GM12878 (cell line): ENCODE measurements at regions not wholly inside any gene's neighbourhood (a gene's known extent, or its start where the extent isn't known, plus 50 kb on each side); places are given as distances from the start of the nearest gene placed in this dataset.

Experiments used
- ATAC-seq: fragments of 200-7000 bp; cut with Tn5 transposase; 3 replicates; pipeline ENCODE4 v1.9.1; 2020; ENCODE audit warnings: mild to moderate bottlenecking, moderate library complexity
- BruUV-seq: library from RNA; stranded (reverse); fragments of 400-500 nt; replicated peaks from 2 replicates; lab custom pipeline; 2021; lab: Mats Ljungman, UMichigan
- CTCF ChIA-PET: fragments of 300-600 bp; sonication (Branson Sonifier 250); formaldehyde crosslinking; extraction: SDS; loops from one replicate; lab custom pipeline; 2021; ENCODE audit warnings: inconsistent platforms; lab: Yijun Ruan, JAX
- POLR2A ChIA-PET: fragments of 350-600 bp; formaldehyde crosslinking; extraction: SDS; loops from one replicate; lab custom pipeline; 2021; ENCODE audit warnings: inconsistent platforms; lab: Charles Lee
- RAD21 ChIA-PET: fragments of 300-600 bp; sonication (Branson Sonifier 250); formaldehyde crosslinking; loops from one replicate; lab custom pipeline; 2023; ENCODE audit warnings: antibody characterized with exemption; ENCODE audit not compliant: unreplicated experiment; lab: Charles Lee
- SMC1A ChIA-PET: fragments of 300-600 bp; sonication (Branson Sonifier 250); formaldehyde crosslinking; loops from one replicate; lab custom pipeline; 2023; ENCODE audit not compliant: unreplicated experiment, uncharacterized antibody; lab: Charles Lee
- DNase-seq: peaks from one replicate; pipeline ENCODE4 v3.0.0-alpha.2; 2011; ENCODE audit warnings: low read depth, low spot score
- FAIRE-seq: peaks from 3 replicates; lab custom pipeline; 2011; peaks lifted over from hg19 to GRCh38; lab: Jason Lieb, UNC
- H2AFZ ChIP-seq: 2 replicates; pipeline ENCODE4 v1.6.0; 2011; ENCODE audit warnings: low read depth, low read length, control low read depth; ENCODE audit not compliant: control insufficient read depth
- H3K27ac ChIP-seq: 2 replicates; pipeline ENCODE4 v1.5.1; 2011; ENCODE audit warnings: control low read depth; ENCODE audit not compliant: control insufficient read depth, insufficient read depth
- H3K27me3 ChIP-seq, 2 experiments: replicated peaks in 1 of 2; 2 replicates each; pipeline versions ENCODE4 v1.6.0 to v1.6.1; 2011; ENCODE audit warnings: low read length in 1 of 2; ENCODE audit not compliant: control insufficient read depth in 2 of 2, insufficient read depth in 2 of 2
- H3K36me3 ChIP-seq, 2 experiments: 2 replicates each; pipeline ENCODE4 v1.5.1; 2011; ENCODE audit warnings: low read length in 1 of 2; ENCODE audit not compliant: control insufficient read depth in 2 of 2, insufficient read depth in 2 of 2
- H3K4me1 ChIP-seq: 2 replicates; pipeline ENCODE4 v1.6.1; 2011; ENCODE audit warnings: mild to moderate bottlenecking, low read length, moderate library complexity, mixed read lengths; ENCODE audit not compliant: control insufficient read depth, insufficient read depth
- H3K4me2 ChIP-seq: 2 replicates; pipeline ENCODE4 v1.6.0; 2011; ENCODE audit warnings: control low read depth; ENCODE audit not compliant: control insufficient read depth, insufficient read depth
- H3K4me3 ChIP-seq: fragments of 200-600 bp; sonication (generic); 2 replicates; pipeline ENCODE4 v1.5.1; 2016
- H3K79me2 ChIP-seq: 2 replicates; pipeline ENCODE4 v1.6.0; 2011; ENCODE audit warnings: low read length; ENCODE audit not compliant: control insufficient read depth, insufficient read depth
- H3K9ac ChIP-seq: 2 replicates; pipeline ENCODE4 v1.8.0; 2011; ENCODE audit warnings: low read length, control low read depth, mixed read lengths; ENCODE audit not compliant: control insufficient read depth, insufficient read depth
- H3K9me3 ChIP-seq: replicated peaks from 3 replicates; pipeline ENCODE4 v1.5.1; 2011; ENCODE audit warnings: mild to moderate bottlenecking, low read length; ENCODE audit not compliant: control insufficient read depth, insufficient read depth
- H4K20me1 ChIP-seq: 2 replicates; pipeline ENCODE4 v1.6.0; 2011; ENCODE audit not compliant: control insufficient read depth, insufficient read depth
- FOXM1 ChIP-seq: IDR thresholded peaks from 2 replicates; pipeline ENCODE4 v1.6.1; 2012; ENCODE audit warnings: low read depth, mild to moderate bottlenecking, inconsistent platforms, low read length, moderate library complexity
- SRF ChIP-seq, 2 experiments: IDR thresholded peaks; 2 replicates each; pipeline ENCODE4 v1.6.1; 2011; ENCODE audit warnings: low read depth in 2 of 2, low read length in 2 of 2, mild to moderate bottlenecking in 1 of 2, moderate library complexity in 1 of 2
- TCF12 ChIP-seq: IDR thresholded peaks from 2 replicates; pipeline ENCODE4 v1.6.1; 2011; ENCODE audit warnings: low read depth, mild to moderate bottlenecking, low read length
- WRNIP1 ChIP-seq: IDR thresholded peaks from 2 replicates; pipeline ENCODE4 v1.6.1; 2011; ENCODE audit warnings: low read depth, low read length, improper control_type of control experiment, borderline replicate concordance
- ZBED1 ChIP-seq: IDR thresholded peaks from 2 replicates; pipeline ENCODE4 v1.6.1; 2016; ENCODE audit warnings: borderline replicate concordance
- ZNF24 ChIP-seq: fragments of 450-650 bp; IDR thresholded peaks from 2 replicates; pipeline ENCODE4 v1.6.1; 2017; ENCODE audit warnings: antibody characterized with exemption, mild to moderate bottlenecking
- WGBS: methylation state at CpG from one replicate; pipeline ENCODE4 v1.1.6; 2016; ENCODE audit warnings: low lambda C conversion rate; ENCODE audit not compliant: insufficient replicate concordance, insufficient coverage; ENCODE audit errors: missing lambda C conversion rate; 5-methylcytosine and 5-hydroxymethylcytosine counted together
- in situ Hi-C: fragments of 300-500 bp; cut with MboI; formaldehyde crosslinking; loops from 9 replicates; pipeline ENCODE4 v1.14.3; 2018; ENCODE audit warnings: mixed read lengths
- intact Hi-C: fragments of 100-400 bp; cut with micrococcal nuclease; formaldehyde crosslinking; loops from one replicate; pipeline ENCODE4 v1.14.2; 2022; ENCODE audit not compliant: unreplicated experiment
- TF ChIP-seq, protein P1 (sequence below): fragments of 450-650 bp; IDR thresholded peaks from 2 replicates; pipeline ENCODE4 v1.6.1; 2017; ENCODE audit warnings: mild to moderate bottlenecking, moderate library complexity
- TF ChIP-seq, protein P2 (sequence below): IDR thresholded peaks from 2 replicates; pipeline ENCODE4 v1.6.1; 2011; ENCODE audit warnings: mild to moderate bottlenecking, low read depth, low read length, moderate library complexity; ENCODE audit not compliant: insufficient replicate concordance
- TF ChIP-seq, protein P3 (sequence below): IDR thresholded peaks from 2 replicates; pipeline ENCODE4 v1.6.1; 2012; ENCODE audit warnings: mild to moderate bottlenecking, low read depth, low read length
- TF ChIP-seq, protein P4 (sequence below): IDR thresholded peaks from 2 replicates; pipeline ENCODE4 v1.6.1; 2011; ENCODE audit warnings: borderline replicate concordance, low read depth, mild to moderate bottlenecking, moderate library complexity, low read length; ENCODE audit not compliant: insufficient read depth, poor library complexity, severe bottlenecking

DNA sequence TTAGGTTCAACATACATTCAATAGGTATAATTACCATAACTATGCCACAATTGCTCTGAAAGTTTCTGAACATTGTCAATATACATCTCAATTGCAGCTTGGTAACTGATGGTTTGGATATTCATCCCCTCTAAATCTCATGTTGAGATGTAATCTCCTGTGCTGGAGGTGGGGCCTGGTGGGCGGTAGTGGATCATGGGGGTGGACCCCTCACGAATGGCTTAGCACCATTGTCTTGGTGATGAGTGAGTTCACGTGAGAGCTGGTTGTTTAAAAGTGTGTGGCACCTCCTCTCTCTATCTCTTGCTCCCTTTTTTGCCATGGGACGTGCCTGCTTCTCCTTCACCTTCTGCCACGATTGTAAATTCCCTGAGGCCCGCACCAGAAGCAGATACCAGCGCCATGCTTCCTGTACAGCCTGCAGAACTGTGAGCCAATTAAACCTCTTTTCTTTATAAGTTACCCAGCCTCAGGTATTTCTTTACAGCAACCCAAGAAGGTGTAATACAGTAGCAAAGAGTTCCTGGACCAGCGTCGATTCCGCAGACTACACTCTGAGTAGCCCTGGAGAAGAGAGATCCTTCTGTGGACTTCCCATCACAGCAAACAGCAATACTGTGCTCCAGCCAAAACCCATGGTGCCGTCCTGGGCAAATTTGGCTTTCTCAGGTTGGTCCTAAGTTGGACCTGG, 83.8 kb upstream of the GRB10 start:
- H3K4me3 ChIP-seq = no peak overlapping the region
- no peak overlapping the region for H3K4me2 ChIP-seq
- H3K4me1 ChIP-seq = no peaks in the 10 kb centered on the region
- no peaks in the 10 kb centered on the region for H3K27me3 ChIP-seq
- H3K9me3 ChIP-seq = no peaks in the 10 kb centered on the region
- H4K20me1 ChIP-seq = no peaks in the 10 kb centered on the region
- H3K9ac ChIP-seq = no peak overlapping the region
- WGBS = 22% methylated on average over 11 of the region's 11 CpGs
- POLR2A ChIA-PET = no interaction called here
- CTCF ChIA-PET = interaction anchor here (1.1 kb wide), 1 partner anchor 19 kb away, joined by 3 read pairs; no protein-coding TSS in a partner anchor
- H3K36me3 ChIP-seq = no peaks in the 10 kb centered on the region
- no TSS peak for BruUV-seq
- RAD21 ChIA-PET = no interaction called here
- no peak for ATAC-seq
- H2AFZ ChIP-seq = no peak overlapping the region
- no peak for DNase-seq
- H3K27ac ChIP-seq = no peak overlapping the region
- FAIRE-seq = no peak
- intact Hi-C loops = no loop called here
- TF ChIP-seq, protein P1, sequence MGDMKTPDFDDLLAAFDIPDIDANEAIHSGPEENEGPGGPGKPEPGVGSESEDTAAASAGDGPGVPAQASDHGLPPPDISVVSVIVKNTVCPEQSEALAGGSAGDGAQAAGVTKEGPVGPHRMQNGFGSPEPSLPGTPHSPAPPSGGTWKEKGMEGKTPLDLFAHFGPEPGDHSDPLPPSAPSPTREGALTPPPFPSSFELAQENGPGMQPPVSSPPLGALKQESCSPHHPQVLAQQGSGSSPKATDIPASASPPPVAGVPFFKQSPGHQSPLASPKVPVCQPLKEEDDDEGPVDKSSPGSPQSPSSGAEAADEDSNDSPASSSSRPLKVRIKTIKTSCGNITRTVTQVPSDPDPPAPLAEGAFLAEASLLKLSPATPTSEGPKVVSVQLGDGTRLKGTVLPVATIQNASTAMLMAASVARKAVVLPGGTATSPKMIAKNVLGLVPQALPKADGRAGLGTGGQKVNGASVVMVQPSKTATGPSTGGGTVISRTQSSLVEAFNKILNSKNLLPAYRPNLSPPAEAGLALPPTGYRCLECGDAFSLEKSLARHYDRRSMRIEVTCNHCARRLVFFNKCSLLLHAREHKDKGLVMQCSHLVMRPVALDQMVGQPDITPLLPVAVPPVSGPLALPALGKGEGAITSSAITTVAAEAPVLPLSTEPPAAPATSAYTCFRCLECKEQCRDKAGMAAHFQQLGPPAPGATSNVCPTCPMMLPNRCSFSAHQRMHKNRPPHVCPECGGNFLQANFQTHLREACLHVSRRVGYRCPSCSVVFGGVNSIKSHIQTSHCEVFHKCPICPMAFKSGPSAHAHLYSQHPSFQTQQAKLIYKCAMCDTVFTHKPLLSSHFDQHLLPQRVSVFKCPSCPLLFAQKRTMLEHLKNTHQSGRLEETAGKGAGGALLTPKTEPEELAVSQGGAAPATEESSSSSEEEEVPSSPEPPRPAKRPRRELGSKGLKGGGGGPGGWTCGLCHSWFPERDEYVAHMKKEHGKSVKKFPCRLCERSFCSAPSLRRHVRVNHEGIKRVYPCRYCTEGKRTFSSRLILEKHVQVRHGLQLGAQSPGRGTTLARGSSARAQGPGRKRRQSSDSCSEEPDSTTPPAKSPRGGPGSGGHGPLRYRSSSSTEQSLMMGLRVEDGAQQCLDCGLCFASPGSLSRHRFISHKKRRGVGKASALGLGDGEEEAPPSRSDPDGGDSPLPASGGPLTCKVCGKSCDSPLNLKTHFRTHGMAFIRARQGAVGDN = no peak
- TF ChIP-seq SRF (IDR thresholded peaks at IDR 0.05; ENCODE audit: low read depth in 2 of 2, low read length in 2 of 2) = no peak
- no peak for TF ChIP-seq TCF12
- TF ChIP-seq, protein P2, sequence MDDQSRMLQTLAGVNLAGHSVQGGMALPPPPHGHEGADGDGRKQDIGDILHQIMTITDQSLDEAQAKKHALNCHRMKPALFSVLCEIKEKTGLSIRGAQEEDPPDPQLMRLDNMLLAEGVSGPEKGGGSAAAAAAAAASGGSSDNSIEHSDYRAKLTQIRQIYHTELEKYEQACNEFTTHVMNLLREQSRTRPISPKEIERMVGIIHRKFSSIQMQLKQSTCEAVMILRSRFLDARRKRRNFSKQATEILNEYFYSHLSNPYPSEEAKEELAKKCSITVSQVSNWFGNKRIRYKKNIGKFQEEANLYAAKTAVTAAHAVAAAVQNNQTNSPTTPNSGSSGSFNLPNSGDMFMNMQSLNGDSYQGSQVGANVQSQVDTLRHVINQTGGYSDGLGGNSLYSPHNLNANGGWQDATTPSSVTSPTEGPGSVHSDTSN = no peak
- no peak for TF ChIP-seq ZBED1
- TF ChIP-seq, protein P3, sequence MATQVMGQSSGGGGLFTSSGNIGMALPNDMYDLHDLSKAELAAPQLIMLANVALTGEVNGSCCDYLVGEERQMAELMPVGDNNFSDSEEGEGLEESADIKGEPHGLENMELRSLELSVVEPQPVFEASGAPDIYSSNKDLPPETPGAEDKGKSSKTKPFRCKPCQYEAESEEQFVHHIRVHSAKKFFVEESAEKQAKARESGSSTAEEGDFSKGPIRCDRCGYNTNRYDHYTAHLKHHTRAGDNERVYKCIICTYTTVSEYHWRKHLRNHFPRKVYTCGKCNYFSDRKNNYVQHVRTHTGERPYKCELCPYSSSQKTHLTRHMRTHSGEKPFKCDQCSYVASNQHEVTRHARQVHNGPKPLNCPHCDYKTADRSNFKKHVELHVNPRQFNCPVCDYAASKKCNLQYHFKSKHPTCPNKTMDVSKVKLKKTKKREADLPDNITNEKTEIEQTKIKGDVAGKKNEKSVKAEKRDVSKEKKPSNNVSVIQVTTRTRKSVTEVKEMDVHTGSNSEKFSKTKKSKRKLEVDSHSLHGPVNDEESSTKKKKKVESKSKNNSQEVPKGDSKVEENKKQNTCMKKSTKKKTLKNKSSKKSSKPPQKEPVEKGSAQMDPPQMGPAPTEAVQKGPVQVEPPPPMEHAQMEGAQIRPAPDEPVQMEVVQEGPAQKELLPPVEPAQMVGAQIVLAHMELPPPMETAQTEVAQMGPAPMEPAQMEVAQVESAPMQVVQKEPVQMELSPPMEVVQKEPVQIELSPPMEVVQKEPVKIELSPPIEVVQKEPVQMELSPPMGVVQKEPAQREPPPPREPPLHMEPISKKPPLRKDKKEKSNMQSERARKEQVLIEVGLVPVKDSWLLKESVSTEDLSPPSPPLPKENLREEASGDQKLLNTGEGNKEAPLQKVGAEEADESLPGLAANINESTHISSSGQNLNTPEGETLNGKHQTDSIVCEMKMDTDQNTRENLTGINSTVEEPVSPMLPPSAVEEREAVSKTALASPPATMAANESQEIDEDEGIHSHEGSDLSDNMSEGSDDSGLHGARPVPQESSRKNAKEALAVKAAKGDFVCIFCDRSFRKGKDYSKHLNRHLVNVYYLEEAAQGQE = no peak
- no peak for TF ChIP-seq ZNF24
- TF ChIP-seq WRNIP1 = no peak
- TF ChIP-seq FOXM1 = no peak
- TF ChIP-seq, protein P4, sequence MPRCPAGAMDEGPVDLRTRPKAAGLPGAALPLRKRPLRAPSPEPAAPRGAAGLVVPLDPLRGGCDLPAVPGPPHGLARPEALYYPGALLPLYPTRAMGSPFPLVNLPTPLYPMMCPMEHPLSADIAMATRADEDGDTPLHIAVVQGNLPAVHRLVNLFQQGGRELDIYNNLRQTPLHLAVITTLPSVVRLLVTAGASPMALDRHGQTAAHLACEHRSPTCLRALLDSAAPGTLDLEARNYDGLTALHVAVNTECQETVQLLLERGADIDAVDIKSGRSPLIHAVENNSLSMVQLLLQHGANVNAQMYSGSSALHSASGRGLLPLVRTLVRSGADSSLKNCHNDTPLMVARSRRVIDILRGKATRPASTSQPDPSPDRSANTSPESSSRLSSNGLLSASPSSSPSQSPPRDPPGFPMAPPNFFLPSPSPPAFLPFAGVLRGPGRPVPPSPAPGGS = no peak
- TF ChIP-seq, all 136 proteins: peak for 0
- H3K79me2 ChIP-seq = no peaks in the 10 kb centered on the region
- in situ Hi-C loops = no loop called here
- SMC1A ChIA-PET = no interaction called here
